SK-N-SH treated with all-trans-retinoic acid at 6 μM for 48 hours (cell line): ENCODE measurements at regions not wholly inside any gene's neighbourhood (a gene's known extent, or its start where the extent isn't known, plus 50 kb on each side); places are given as distances from the start of the nearest gene placed in this dataset.

Source experiments
- ATAC-seq: fragments of 200-7000 bp; cut with Tn5 transposase; 3 replicates; pipeline ENCODE4 v1.9.1; 2020; ENCODE audit warnings: mild to moderate bottlenecking, moderate library complexity
- ARNTL ChIP-seq: fragments of 450-650 bp; formaldehyde crosslinking; IDR thresholded peaks from 2 replicates; pipeline ENCODE4 v1.5.0; 2020; ENCODE audit warnings: low read depth, mild to moderate bottlenecking, moderate library complexity, borderline replicate concordance
- BACH2 ChIP-seq: fragments of 250-450 bp; sonication (Bioruptor Pico); IDR thresholded peaks from 2 replicates; pipeline ENCODE4 v1.9.0; 2021; ENCODE audit warnings: mild to moderate bottlenecking, borderline replicate concordance
- CSDC2 ChIP-seq: fragments of 250-450 bp; sonication (Bioruptor Pico); IDR thresholded peaks from 2 replicates; pipeline ENCODE4 v1.5.0; 2020; ENCODE audit warnings: mild to moderate bottlenecking, moderate library complexity
- CSRNP3 ChIP-seq: fragments of 250-450 bp; sonication (Bioruptor Pico); IDR thresholded peaks from 2 replicates; pipeline ENCODE4 v1.5.1; 2021; ENCODE audit warnings: mild to moderate bottlenecking, moderate library complexity
- ESRRG ChIP-seq: fragments of 250-450 bp; sonication (Bioruptor Pico); IDR thresholded peaks from 2 replicates; pipeline ENCODE4 v1.6.1; 2021; ENCODE audit warnings: mild to moderate bottlenecking
- GLIS3 ChIP-seq: fragments of 250-450 bp; sonication (Bioruptor Pico); IDR thresholded peaks from 2 replicates; pipeline ENCODE4 v1.5.0; 2020; ENCODE audit warnings: mild to moderate bottlenecking, moderate library complexity
- ISL1 ChIP-seq: fragments of 250-450 bp; sonication (Bioruptor Pico); IDR thresholded peaks from 2 replicates; pipeline ENCODE4 v2.1.2; 2022; ENCODE audit warnings: mild to moderate bottlenecking, moderate library complexity
- OSR1 ChIP-seq: fragments of 250-450 bp; sonication (Bioruptor Pico); IDR thresholded peaks from 2 replicates; pipeline ENCODE4 v1.8.0; 2022; ENCODE audit warnings: moderate library complexity, mild to moderate bottlenecking, inconsistent platforms
- POU6F1 ChIP-seq: fragments of 250-450 bp; sonication (Bioruptor Pico); IDR thresholded peaks from 2 replicates; pipeline ENCODE4 v1.8.0; 2021; ENCODE audit warnings: low read depth, mild to moderate bottlenecking, moderate library complexity, borderline replicate concordance
- PPARA ChIP-seq: fragments of 250-450 bp; sonication (Bioruptor Pico); IDR thresholded peaks from 2 replicates; pipeline ENCODE4 v1.5.0; 2020; ENCODE audit warnings: mild to moderate bottlenecking, borderline replicate concordance
- RARB ChIP-seq: fragments of 250-450 bp; sonication (Bioruptor Pico); IDR thresholded peaks from 2 replicates; pipeline ENCODE4 v1.8.0; 2021; ENCODE audit warnings: mild to moderate bottlenecking, moderate library complexity
- SNAI2 ChIP-seq: fragments of 250-450 bp; sonication (Bioruptor Pico); IDR thresholded peaks from 2 replicates; pipeline ENCODE4 v1.5.0; 2020; ENCODE audit warnings: mild to moderate bottlenecking, moderate library complexity
- TCF4 ChIP-seq: fragments of 250-450 bp; sonication (Bioruptor Pico); IDR thresholded peaks from 2 replicates; pipeline ENCODE4 v1.8.0; 2021; ENCODE audit warnings: mild to moderate bottlenecking, moderate library complexity, borderline replicate concordance
- TOX ChIP-seq: fragments of 250-450 bp; sonication (Bioruptor Pico); IDR thresholded peaks from 2 replicates; pipeline ENCODE4 v1.8.0; 2021; ENCODE audit warnings: mild to moderate bottlenecking, moderate library complexity, borderline replicate concordance
- TSHZ2 ChIP-seq: fragments of 250-450 bp; sonication (Bioruptor Pico); IDR thresholded peaks from 2 replicates; pipeline ENCODE4 v1.5.0; 2020; ENCODE audit warnings: mild to moderate bottlenecking, moderate library complexity
- ZC3H10 ChIP-seq: fragments of 250-450 bp; sonication (Bioruptor Pico); IDR thresholded peaks from 2 replicates; pipeline ENCODE4 v1.5.1; 2021; ENCODE audit warnings: mild to moderate bottlenecking, moderate library complexity
- ZFP3 ChIP-seq: fragments of 250-450 bp; sonication (Bioruptor Pico); IDR thresholded peaks from 2 replicates; pipeline ENCODE4 v1.5.0; 2020; ENCODE audit warnings: mild to moderate bottlenecking, moderate library complexity
- ZFP30 ChIP-seq: fragments of 450-650 bp; formaldehyde crosslinking; IDR thresholded peaks from 2 replicates; pipeline ENCODE4 v1.5.0; 2022; ENCODE audit warnings: mild to moderate bottlenecking, moderate library complexity
- ZNF565 ChIP-seq: fragments of 450-650 bp; formaldehyde crosslinking; conservative IDR thresholded peaks from 2 replicates; pipeline ENCODE4 v1.5.0; 2020; ENCODE audit warnings: low read depth, mild to moderate bottlenecking, moderate library complexity
- ZNF70 ChIP-seq: fragments of 450-650 bp; formaldehyde crosslinking; IDR thresholded peaks from 2 replicates; pipeline ENCODE4 v1.5.0; 2020; ENCODE audit warnings: mild to moderate bottlenecking, moderate library complexity
- ZNF8 ChIP-seq: fragments of 450-650 bp; formaldehyde crosslinking; IDR thresholded peaks from 2 replicates; pipeline ENCODE4 v1.5.0; 2020; ENCODE audit warnings: mild to moderate bottlenecking, moderate library complexity

- TF ChIP-seq CSRNP3 (CRISPR knock-in tag) (no peak), RARB (CRISPR knock-in tag) (no peak), GLIS3 (CRISPR knock-in tag) (no peak), ZFP3 (CRISPR knock-in tag) (no peak), TSHZ2 (no peak), ESRRG (CRISPR knock-in tag) (no peak), CSDC2 (no peak), TOX (no peak)
- no peak for ATAC-seq
These were observed 861.7 kb upstream of the CNTNAP5 start for GRCh38 chr2:123163398-123163797.

- ATAC-seq: no peak
- TF ChIP-seq ZFP3 (CRISPR knock-in tag): no peak
- TF ChIP-seq TCF4 (CRISPR knock-in tag): no peak
- TF ChIP-seq PPARA (CRISPR knock-in tag): no peak
- TF ChIP-seq ARNTL: no peak
- no peak for TF ChIP-seq GLIS3 (CRISPR knock-in tag)
- no peak for TF ChIP-seq CSRNP3 (CRISPR knock-in tag)
- TF ChIP-seq OSR1: no peak
- TF ChIP-seq ESRRG (CRISPR knock-in tag): no peak
- TF ChIP-seq ZFP30 (CRISPR knock-in tag): no peak
- TF ChIP-seq TOX: no peak
These were observed 860.9 kb upstream of the CNTNAP5 start for GRCh38 chr2:123164216-123164615.

- no peak for ATAC-seq
- no peak for TF ChIP-seq GLIS3 (CRISPR knock-in tag)
- TF ChIP-seq ZFP30 (CRISPR knock-in tag): no peak
- no peak for TF ChIP-seq TCF4 (CRISPR knock-in tag)
- no peak for TF ChIP-seq ZNF565
- TF ChIP-seq BACH2 (CRISPR knock-in tag): no peak
- no peak for TF ChIP-seq SNAI2 (CRISPR knock-in tag)
These were observed 859.5 kb upstream of the CNTNAP5 start for GRCh38 chr2:123165616-123166015.

- no peak for ATAC-seq
- TF ChIP-seq TSHZ2 (no peak), PPARA (CRISPR knock-in tag) (no peak), TCF4 (CRISPR knock-in tag) (no peak), GLIS3 (CRISPR knock-in tag) (no peak), ISL1 (CRISPR knock-in tag) (no peak), ESRRG (CRISPR knock-in tag) (no peak), OSR1 (no peak), ZNF8 (CRISPR knock-in tag) (no peak), TOX (no peak), ZNF565 (no peak), RARB (CRISPR knock-in tag) (no peak)
These were observed 845.6 kb upstream of the CNTNAP5 start for GRCh38 chr2:123179526-123179925.

- no peak for TF ChIP-seq PPARA (CRISPR knock-in tag)
- no peak for TF ChIP-seq ZNF8 (CRISPR knock-in tag)
- no peak for TF ChIP-seq BACH2 (CRISPR knock-in tag)
- TF ChIP-seq ARNTL: no peak
- no peak for TF ChIP-seq OSR1
- no peak for TF ChIP-seq GLIS3 (CRISPR knock-in tag)
- no peak for TF ChIP-seq SNAI2 (CRISPR knock-in tag)
- no peak for TF ChIP-seq POU6F1 (CRISPR knock-in tag)
- no peak for TF ChIP-seq ISL1 (CRISPR knock-in tag)
- no peak for TF ChIP-seq ZFP3 (CRISPR knock-in tag)
- no peak for TF ChIP-seq ZNF70 (CRISPR knock-in tag)
- no peak for TF ChIP-seq ZC3H10 (CRISPR knock-in tag)
- TF ChIP-seq ZFP30 (CRISPR knock-in tag): no peak
- no peak for TF ChIP-seq CSRNP3 (CRISPR knock-in tag)
- TF ChIP-seq, all 23 proteins: peak for 0
- no peak for ATAC-seq
These were observed 829.1 kb upstream of the CNTNAP5 start for GRCh38 chr2:123195957-123196356.
